Endothelial cell (in vitro differentiated cells): ENCODE measurements at regions not wholly inside any gene's neighbourhood (a gene's known extent, or its start where the extent isn't known, plus 50 kb on each side); places are given as distances from the start of the nearest gene placed in this dataset.

Source experiments
- DNase-seq: peaks from one replicate; pipeline ENCODE4 v3.0.0; 2021; ENCODE audit warnings: low spot score
- H3K27ac Mint-ChIP-seq: one replicate; pipeline ENCODE4 v1.8.0; 2021; ENCODE audit warnings: mixed read lengths, inconsistent platforms; ENCODE audit not compliant: unreplicated experiment
- H3K27me3 Mint-ChIP-seq: one replicate; pipeline ENCODE4 v1.8.0; 2021; ENCODE audit warnings: mild to moderate bottlenecking, moderate library complexity, mixed read lengths, inconsistent platforms; ENCODE audit not compliant: unreplicated experiment
- H3K36me3 Mint-ChIP-seq: one replicate; pipeline ENCODE4 v1.8.0; 2021; ENCODE audit warnings: mild to moderate bottlenecking, low read depth, mixed read lengths, inconsistent platforms; ENCODE audit not compliant: unreplicated experiment
- H3K4me1 Mint-ChIP-seq: one replicate; pipeline ENCODE4 v1.8.0; 2021; ENCODE audit warnings: mild to moderate bottlenecking, mixed read lengths, inconsistent platforms; ENCODE audit not compliant: unreplicated experiment
- H3K4me3 Mint-ChIP-seq: one replicate; pipeline ENCODE4 v1.8.0; 2021; ENCODE audit warnings: mild to moderate bottlenecking, mixed read lengths, inconsistent platforms; ENCODE audit not compliant: unreplicated experiment
- H3K9me3 Mint-ChIP-seq: one replicate; pipeline ENCODE4 v1.8.0; 2021; ENCODE audit warnings: mixed read lengths, inconsistent platforms; ENCODE audit not compliant: unreplicated experiment
- TF ChIP-seq, protein P1 (sequence below): fragments of 200-600 bp; sonication (generic); IDR thresholded peaks from one replicate; pipeline ENCODE4 v1.5.0; 2021; ENCODE audit warnings: antibody characterized with exemption; ENCODE audit not compliant: unreplicated experiment

GRCh38 chr6:113111550-113111949 is 745.6 kb upstream of the MARCKS start:
- TF ChIP-seq, protein P1, sequence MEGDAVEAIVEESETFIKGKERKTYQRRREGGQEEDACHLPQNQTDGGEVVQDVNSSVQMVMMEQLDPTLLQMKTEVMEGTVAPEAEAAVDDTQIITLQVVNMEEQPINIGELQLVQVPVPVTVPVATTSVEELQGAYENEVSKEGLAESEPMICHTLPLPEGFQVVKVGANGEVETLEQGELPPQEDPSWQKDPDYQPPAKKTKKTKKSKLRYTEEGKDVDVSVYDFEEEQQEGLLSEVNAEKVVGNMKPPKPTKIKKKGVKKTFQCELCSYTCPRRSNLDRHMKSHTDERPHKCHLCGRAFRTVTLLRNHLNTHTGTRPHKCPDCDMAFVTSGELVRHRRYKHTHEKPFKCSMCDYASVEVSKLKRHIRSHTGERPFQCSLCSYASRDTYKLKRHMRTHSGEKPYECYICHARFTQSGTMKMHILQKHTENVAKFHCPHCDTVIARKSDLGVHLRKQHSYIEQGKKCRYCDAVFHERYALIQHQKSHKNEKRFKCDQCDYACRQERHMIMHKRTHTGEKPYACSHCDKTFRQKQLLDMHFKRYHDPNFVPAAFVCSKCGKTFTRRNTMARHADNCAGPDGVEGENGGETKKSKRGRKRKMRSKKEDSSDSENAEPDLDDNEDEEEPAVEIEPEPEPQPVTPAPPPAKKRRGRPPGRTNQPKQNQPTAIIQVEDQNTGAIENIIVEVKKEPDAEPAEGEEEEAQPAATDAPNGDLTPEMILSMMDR, result no peak
- Mint-ChIP-seq H3K27me3 (peaks cover 2% of the 10 kb centered on the region), H3K9me3 (no peaks in the 10 kb centered on the region), H3K27ac (peak overlapping the region; percentile 44), H3K4me3 (no peak overlapping the region), H3K4me1 (peaks cover 20% of the 10 kb centered on the region), H3K36me3 (peaks cover 16% of the 10 kb centered on the region)
- no peak for DNase-seq

DNA sequence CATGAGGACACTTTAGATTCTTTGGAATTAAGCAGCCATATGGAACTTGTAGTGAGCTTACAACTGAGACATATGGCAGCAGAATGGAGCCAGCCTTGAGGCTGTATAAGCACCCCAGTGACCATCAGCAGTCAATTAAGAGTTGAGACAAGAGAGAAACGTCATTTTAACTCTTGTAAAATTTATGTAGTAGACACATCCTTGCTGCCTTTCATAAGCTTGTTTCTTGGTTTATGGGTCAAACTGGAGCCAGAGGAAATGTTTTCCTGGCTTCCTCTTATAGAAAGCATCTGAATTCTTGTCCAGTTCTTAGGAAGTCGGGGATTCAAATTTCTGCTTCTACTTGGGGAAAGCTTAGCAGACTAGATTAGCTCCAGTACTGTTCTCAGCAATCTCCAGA is 745.1 kb upstream of the MARCKS start:
- H3K4me1 Mint-ChIP-seq, result peaks cover 20% of the 10 kb centered on the region
- H3K36me3 Mint-ChIP-seq, result peaks cover 16% of the 10 kb centered on the region
- no peak overlapping the region for H3K27ac Mint-ChIP-seq
- TF ChIP-seq, protein P1, result no peak
- no peak overlapping the region for H3K4me3 Mint-ChIP-seq
- peaks cover 2% of the 10 kb centered on the region for H3K27me3 Mint-ChIP-seq
- no peaks in the 10 kb centered on the region for H3K9me3 Mint-ChIP-seq
- DNase-seq, result no peak

DNA sequence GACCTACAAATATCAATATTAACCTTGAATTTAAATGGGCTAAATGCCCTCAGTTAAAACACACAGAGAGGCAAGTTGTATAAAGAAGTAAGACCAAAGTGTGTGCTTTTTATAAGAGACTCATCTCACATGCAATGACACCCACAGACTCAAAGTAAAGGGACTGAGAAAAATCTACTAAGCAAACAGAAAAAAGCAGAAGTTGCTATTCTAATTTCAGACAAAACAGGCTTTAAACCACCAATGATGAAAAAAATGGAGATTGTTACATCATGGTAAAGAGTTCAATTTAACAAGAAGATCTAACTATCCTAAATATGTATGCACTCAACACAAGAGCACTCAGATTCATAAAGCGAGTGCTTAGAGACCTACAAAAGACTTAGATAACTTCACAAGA is 741.9 kb upstream of the MARCKS start:
- H3K36me3 Mint-ChIP-seq, result peaks cover 16% of the 10 kb centered on the region
- H3K9me3 Mint-ChIP-seq, result no peaks in the 10 kb centered on the region
- DNase-seq, result no peak
- H3K27ac Mint-ChIP-seq, result no peak overlapping the region
- TF ChIP-seq, protein P1, result no peak
- no peak overlapping the region for H3K4me3 Mint-ChIP-seq
- peaks cover 19% of the 10 kb centered on the region for H3K4me1 Mint-ChIP-seq
- peaks cover 2% of the 10 kb centered on the region for H3K27me3 Mint-ChIP-seq

DNA sequence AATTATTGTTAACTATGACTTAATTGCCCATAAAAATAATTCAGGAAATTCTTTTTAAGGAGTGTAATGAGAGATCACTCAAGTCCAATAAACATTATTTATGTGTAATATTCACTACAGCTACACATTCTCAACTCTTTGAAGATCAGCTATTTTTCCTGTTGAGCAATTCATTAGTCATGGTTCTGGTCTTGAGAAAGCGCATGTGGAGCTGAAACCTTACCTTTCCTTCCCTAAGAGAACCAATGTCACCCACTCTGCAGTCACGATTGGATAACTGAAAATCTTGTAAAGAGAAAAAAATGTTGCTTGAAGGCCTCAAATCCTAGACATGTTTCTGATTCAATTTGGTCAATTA is 736.9 kb upstream of the MARCKS start:
- TF ChIP-seq, protein P1, result no peak
- Mint-ChIP-seq H3K27me3 (no peaks in the 10 kb centered on the region), H3K36me3 (no peaks in the 10 kb centered on the region), H3K27ac (no peak overlapping the region), H3K9me3 (no peaks in the 10 kb centered on the region), H3K4me1 (peaks cover 13% of the 10 kb centered on the region), H3K4me3 (no peak overlapping the region)
- DNase-seq, result no peak

- Mint-ChIP-seq H3K9me3 (no peaks in the 10 kb centered on the region), H3K4me1 (peaks cover 13% of the 10 kb centered on the region), H3K27ac (no peak overlapping the region), H3K4me3 (no peak overlapping the region), H3K27me3 (no peaks in the 10 kb centered on the region), H3K36me3 (no peaks in the 10 kb centered on the region)
- no peak for DNase-seq
- TF ChIP-seq, protein P1, result no peak
Observed at GRCh38 chr6:113120582-113121285, 736.4 kb upstream of the MARCKS start.
